B cell (primary cell): ENCODE measurements at regions not wholly inside any gene's neighbourhood (a gene's known extent, or its start where the extent isn't known, plus 50 kb on each side); places are given as distances from the start of the nearest gene placed in this dataset.

Experiments used
- EZH2 ChIP-seq: IDR thresholded peaks from 2 replicates; pipeline ENCODE4 v1.6.1; 2012; ENCODE audit warnings: borderline replicate concordance, low read depth, mild to moderate bottlenecking, moderate library complexity, low read length; ENCODE audit not compliant: insufficient read depth, poor library complexity, severe bottlenecking
- TF ChIP-seq, protein P1 (sequence below): fragments of 200-600 bp; IDR thresholded peaks from one replicate; pipeline ENCODE4 v1.8.0; 2022; ENCODE audit warnings: antibody characterized with exemption, mild to moderate bottlenecking

DNA sequence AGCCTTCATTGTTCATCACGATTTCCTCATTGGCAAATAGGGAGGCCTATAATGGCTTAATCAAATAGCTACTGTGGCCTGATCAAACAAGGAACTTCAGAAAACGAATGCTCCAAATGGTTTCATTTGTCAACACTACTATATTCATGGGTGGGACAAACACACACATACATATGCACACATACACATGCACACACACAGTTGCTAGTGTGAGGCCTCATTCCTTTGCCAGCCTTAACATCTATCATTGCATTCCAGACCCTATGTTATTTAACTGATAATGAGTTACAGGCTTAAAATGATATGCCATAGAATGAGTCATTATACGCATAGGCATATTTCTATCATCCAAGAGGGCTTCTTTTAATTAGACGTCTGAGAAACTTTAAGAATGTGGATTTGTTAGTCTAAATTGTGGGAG is 140.2 kb downstream of the KLF5 start:
- TF ChIP-seq EZH2: no peak
- TF ChIP-seq, protein P1, sequence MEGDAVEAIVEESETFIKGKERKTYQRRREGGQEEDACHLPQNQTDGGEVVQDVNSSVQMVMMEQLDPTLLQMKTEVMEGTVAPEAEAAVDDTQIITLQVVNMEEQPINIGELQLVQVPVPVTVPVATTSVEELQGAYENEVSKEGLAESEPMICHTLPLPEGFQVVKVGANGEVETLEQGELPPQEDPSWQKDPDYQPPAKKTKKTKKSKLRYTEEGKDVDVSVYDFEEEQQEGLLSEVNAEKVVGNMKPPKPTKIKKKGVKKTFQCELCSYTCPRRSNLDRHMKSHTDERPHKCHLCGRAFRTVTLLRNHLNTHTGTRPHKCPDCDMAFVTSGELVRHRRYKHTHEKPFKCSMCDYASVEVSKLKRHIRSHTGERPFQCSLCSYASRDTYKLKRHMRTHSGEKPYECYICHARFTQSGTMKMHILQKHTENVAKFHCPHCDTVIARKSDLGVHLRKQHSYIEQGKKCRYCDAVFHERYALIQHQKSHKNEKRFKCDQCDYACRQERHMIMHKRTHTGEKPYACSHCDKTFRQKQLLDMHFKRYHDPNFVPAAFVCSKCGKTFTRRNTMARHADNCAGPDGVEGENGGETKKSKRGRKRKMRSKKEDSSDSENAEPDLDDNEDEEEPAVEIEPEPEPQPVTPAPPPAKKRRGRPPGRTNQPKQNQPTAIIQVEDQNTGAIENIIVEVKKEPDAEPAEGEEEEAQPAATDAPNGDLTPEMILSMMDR: no peak
